GM13977 (cell line): ENCODE measurements at regions not wholly inside any gene's neighbourhood (a gene's known extent, or its start where the extent isn't known, plus 50 kb on each side); places are given as distances from the start of the nearest gene placed in this dataset.

ENCODE experiments used
- DNase-seq: peaks from one replicate; pipeline ENCODE4 v3.0.0; 2012; ENCODE audit warnings: low spot score
- CTCF ChIP-seq: IDR thresholded peaks from 2 replicates; pipeline ENCODE4 v1.5.1; 2012; ENCODE audit warnings: mild to moderate bottlenecking, control low read depth; ENCODE audit not compliant: insufficient read depth; ENCODE audit errors: extremely low read depth, missing control alignments
- in situ Hi-C: fragments of 300-500 bp; cut with MboI; formaldehyde crosslinking; loops from one replicate; pipeline ENCODE4 v1.12.0; 2022; ENCODE audit warnings: low sequenced_read_pairs, low pct_unique_long_range_greater_than_20kb, mixed read lengths, inconsistent platforms; ENCODE audit not compliant: unreplicated experiment

GRCh38 chr4:18777190-18777930 lies 755.8 kb upstream of the LCORL start:
- DNase-seq = no peak
- in situ Hi-C loops = no loop called here
- TF ChIP-seq CTCF = no peak

GRCh38 chr4:18767921-18768320 lies 746.4 kb upstream of the LCORL start:
- no peak for TF ChIP-seq CTCF
- no peak for DNase-seq
- in situ Hi-C loops = no loop called here

- TF ChIP-seq CTCF = no peak
- no peak for DNase-seq
- in situ Hi-C loops = no loop called here
Measured at GRCh38 chr4:18756671-18757070, 735.1 kb upstream of the LCORL start.

GRCh38 chr4:18754180-18754579 lies 732.6 kb upstream of the LCORL start:
- no peak for DNase-seq
- no peak for TF ChIP-seq CTCF
- in situ Hi-C loops = no loop called here

GRCh38 chr4:18751083-18751482 lies 729.5 kb upstream of the LCORL start:
- no peak for DNase-seq
- in situ Hi-C loops = no loop called here
- no peak for TF ChIP-seq CTCF

- no peak for DNase-seq
- TF ChIP-seq CTCF = no peak
- in situ Hi-C loops = no loop called here
Measured at GRCh38 chr4:18749391-18749790, 727.8 kb upstream of the LCORL start.
